OCI-LY3 (cell line): ENCODE measurements at regions not wholly inside any gene's neighbourhood (a gene's known extent, or its start where the extent isn't known, plus 50 kb on each side); places are given as distances from the start of the nearest gene placed in this dataset.

ENCODE experiments used
- CTCF ChIP-seq: fragments of 200-600, 300-600 bp; sonication (generic); IDR thresholded peaks from 2 replicates; pipeline ENCODE4 v1.5.1; 2014; ENCODE audit warnings: antibody characterized with exemption, low read length, low read depth
- EZH2phosphoT487 ChIP-seq: fragments of 200-600 bp; shearing (Covaris generic); IDR thresholded peaks from 2 replicates; pipeline ENCODE4 v1.6.1; 2018; ENCODE audit warnings: antibody characterized with exemption, mixed run types, low read depth

- TF ChIP-seq CTCF (no peak), EZH2phosphoT487 (no peak)
Observed at GRCh38 chr12:67573566-67573965, 75.0 kb upstream of the DYRK2 start.
